ENCODE measurements at regions not wholly inside any gene's neighbourhood (a gene's known extent, or its start where the extent isn't known, plus 50 kb on each side); places are given as distances from the start of the nearest gene placed in this dataset.

DNA sequence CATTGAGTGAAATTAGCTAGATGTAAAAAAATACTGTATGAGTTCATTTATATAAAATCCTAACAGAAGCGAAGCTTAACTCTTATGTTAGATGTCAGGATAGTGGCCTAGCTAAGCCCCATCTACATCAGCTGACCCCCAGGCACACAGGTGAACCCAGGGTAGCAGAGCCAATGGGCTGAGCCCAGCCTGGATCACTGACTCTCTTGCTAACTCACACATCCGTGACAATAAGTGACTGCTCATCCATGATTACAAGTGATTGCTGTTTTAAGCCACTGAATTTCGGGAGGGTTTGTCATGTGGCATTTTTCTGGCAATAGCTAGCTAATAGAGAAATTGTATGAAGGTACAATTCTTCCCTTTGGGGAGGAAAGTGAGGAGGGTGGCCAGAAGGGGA, 55.2 kb upstream of the COG2 start:
- no peak for TF ChIP-seq POLR2A (IDR thresholded peaks at IDR 0.05; ENCODE audit: borderline replicate concordance, extremely low read depth, insufficient read depth, insufficient read length)
- TF ChIP-seq, protein P1, sequence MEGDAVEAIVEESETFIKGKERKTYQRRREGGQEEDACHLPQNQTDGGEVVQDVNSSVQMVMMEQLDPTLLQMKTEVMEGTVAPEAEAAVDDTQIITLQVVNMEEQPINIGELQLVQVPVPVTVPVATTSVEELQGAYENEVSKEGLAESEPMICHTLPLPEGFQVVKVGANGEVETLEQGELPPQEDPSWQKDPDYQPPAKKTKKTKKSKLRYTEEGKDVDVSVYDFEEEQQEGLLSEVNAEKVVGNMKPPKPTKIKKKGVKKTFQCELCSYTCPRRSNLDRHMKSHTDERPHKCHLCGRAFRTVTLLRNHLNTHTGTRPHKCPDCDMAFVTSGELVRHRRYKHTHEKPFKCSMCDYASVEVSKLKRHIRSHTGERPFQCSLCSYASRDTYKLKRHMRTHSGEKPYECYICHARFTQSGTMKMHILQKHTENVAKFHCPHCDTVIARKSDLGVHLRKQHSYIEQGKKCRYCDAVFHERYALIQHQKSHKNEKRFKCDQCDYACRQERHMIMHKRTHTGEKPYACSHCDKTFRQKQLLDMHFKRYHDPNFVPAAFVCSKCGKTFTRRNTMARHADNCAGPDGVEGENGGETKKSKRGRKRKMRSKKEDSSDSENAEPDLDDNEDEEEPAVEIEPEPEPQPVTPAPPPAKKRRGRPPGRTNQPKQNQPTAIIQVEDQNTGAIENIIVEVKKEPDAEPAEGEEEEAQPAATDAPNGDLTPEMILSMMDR (IDR thresholded peaks at IDR 0.05 in 2 of 3, conservative IDR thresholded peaks at IDR 0.05 in 1 of 3; ENCODE audit: borderline replicate concordance in 1 of 3, insufficient read depth in 1 of 3, low read depth in 2 of 3, low read length in 2 of 3): no peak
- TF ChIP-seq YY1 (IDR thresholded peaks at IDR 0.05; ENCODE audit: extremely low read depth, insufficient replicate concordance, low read depth, low read length): no peak
- TF ChIP-seq EZH2 (IDR thresholded peaks at IDR 0.05): no peak
- no peak for TF ChIP-seq RAD21 (IDR thresholded peaks at IDR 0.05; ENCODE audit: low read depth)
- no peak for TF ChIP-seq TCF7L2 (IDR thresholded peaks at IDR 0.05; ENCODE audit: borderline replicate concordance, extremely low read depth, insufficient read depth, insufficient read length)
- no peak for TF ChIP-seq POLR2AphosphoS5 (IDR thresholded peaks at IDR 0.05; ENCODE audit: low read depth, low read length)
- TF ChIP-seq, protein P2, sequence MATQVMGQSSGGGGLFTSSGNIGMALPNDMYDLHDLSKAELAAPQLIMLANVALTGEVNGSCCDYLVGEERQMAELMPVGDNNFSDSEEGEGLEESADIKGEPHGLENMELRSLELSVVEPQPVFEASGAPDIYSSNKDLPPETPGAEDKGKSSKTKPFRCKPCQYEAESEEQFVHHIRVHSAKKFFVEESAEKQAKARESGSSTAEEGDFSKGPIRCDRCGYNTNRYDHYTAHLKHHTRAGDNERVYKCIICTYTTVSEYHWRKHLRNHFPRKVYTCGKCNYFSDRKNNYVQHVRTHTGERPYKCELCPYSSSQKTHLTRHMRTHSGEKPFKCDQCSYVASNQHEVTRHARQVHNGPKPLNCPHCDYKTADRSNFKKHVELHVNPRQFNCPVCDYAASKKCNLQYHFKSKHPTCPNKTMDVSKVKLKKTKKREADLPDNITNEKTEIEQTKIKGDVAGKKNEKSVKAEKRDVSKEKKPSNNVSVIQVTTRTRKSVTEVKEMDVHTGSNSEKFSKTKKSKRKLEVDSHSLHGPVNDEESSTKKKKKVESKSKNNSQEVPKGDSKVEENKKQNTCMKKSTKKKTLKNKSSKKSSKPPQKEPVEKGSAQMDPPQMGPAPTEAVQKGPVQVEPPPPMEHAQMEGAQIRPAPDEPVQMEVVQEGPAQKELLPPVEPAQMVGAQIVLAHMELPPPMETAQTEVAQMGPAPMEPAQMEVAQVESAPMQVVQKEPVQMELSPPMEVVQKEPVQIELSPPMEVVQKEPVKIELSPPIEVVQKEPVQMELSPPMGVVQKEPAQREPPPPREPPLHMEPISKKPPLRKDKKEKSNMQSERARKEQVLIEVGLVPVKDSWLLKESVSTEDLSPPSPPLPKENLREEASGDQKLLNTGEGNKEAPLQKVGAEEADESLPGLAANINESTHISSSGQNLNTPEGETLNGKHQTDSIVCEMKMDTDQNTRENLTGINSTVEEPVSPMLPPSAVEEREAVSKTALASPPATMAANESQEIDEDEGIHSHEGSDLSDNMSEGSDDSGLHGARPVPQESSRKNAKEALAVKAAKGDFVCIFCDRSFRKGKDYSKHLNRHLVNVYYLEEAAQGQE (IDR thresholded peaks at IDR 0.05; ENCODE audit: low read depth): no peak
- no peak for TF ChIP-seq EZH2phosphoT487 (IDR thresholded peaks at IDR 0.05; ENCODE audit: borderline replicate concordance)
- TF ChIP-seq ELF1 (IDR thresholded peaks at IDR 0.05; ENCODE audit: borderline replicate concordance, low read depth): no peak
